ENCODE measurements at regions not wholly inside any gene's neighbourhood (a gene's known extent, or its start where the extent isn't known, plus 50 kb on each side); places are given as distances from the start of the nearest gene placed in this dataset.

GRCh38 chr3:177976866-177977265 lies 559.4 kb upstream of the KCNMB2 start:
- TF ChIP-seq POLR2AphosphoS5 (IDR thresholded peaks at IDR 0.05; ENCODE audit: low read depth, low read length), result no peak
- TF ChIP-seq POLR2A (IDR thresholded peaks at IDR 0.05; ENCODE audit: low read depth, low read length), result no peak
